Tibial nerve (tissue), 4 donors: ENCODE measurements at regions not wholly inside any gene's neighbourhood (a gene's known extent, or its start where the extent isn't known, plus 50 kb on each side); places are given as distances from the start of the nearest gene placed in this dataset.
"Not testable (repeated sequence)": the region's sequence is repeated elsewhere in the genome, so short reads cannot be mapped to it uniquely, and the experiment has no call there.

Experiments used
- DNase-seq, 2 donors: peaks; one replicate each; pipeline ENCODE4 v3.0.0-alpha.2; 2019; ENCODE audit warnings: low spot score in 2 of 2
- H3K27ac ChIP-seq, 4 donors: fragments of 200-600 bp; sonication (generic) in 3 of 4; one replicate each; pipeline ENCODE4 v1.5.1; 2017 to 2019; ENCODE audit warnings: mild to moderate bottlenecking in 1 of 4
- H3K27me3 ChIP-seq, 2 donors: fragments of 200-600 bp; sonication (generic) in 1 of 2; one replicate each; pipeline versions ENCODE4 v1.5.1 to v1.6.0; 2017 to 2019
- H3K36me3 ChIP-seq, 3 donors: fragments of 200-600 bp; sonication (generic); one replicate each; pipeline ENCODE4 v1.5.1; 2018 to 2019
- H3K4me1 ChIP-seq, 4 donors: fragments of 200-600 bp; sonication (generic) in 3 of 4; one replicate each; pipeline ENCODE4 v1.5.1; 2017 to 2019
- H3K4me3 ChIP-seq, 4 donors: fragments of 200-600 bp; sonication (generic) in 3 of 4; one replicate each; pipeline ENCODE4 v1.5.1; 2017 to 2019; ENCODE audit warnings: mild to moderate bottlenecking in 1 of 4, moderate library complexity in 1 of 4
- H3K9me3 ChIP-seq, 4 donors: fragments of 200-600 bp; sonication (generic) in 3 of 4; one replicate each; pipeline ENCODE4 v1.5.1; 2017 to 2019
- CTCF ChIP-seq, 5 experiments: fragments of 200-600 bp in 3 of 5; fragments of 450-650 bp in 2 of 5; sonication (generic) in 3 of 5; IDR thresholded peaks; one replicate each; pipeline ENCODE4 v1.5.1; 2016 to 2019; ENCODE audit warnings: antibody characterized with exemption in 5 of 5, mild to moderate bottlenecking in 3 of 5, moderate library complexity in 2 of 5
- EP300 ChIP-seq, 2 donors: sonication (generic); formaldehyde crosslinking; IDR thresholded peaks; one replicate each; pipeline ENCODE4 v1.6.1; 2017; ENCODE audit warnings: antibody characterized with exemption in 2 of 2, mild to moderate bottlenecking in 1 of 2
- POLR2A ChIP-seq, 2 donors: fragments of 450-650 bp; IDR thresholded peaks; one replicate each; pipeline ENCODE4 v1.6.1; 2017; ENCODE audit warnings: antibody characterized with exemption in 2 of 2, mild to moderate bottlenecking in 2 of 2, moderate library complexity in 2 of 2
- WGBS, 2 donors: methylation state at CpG; one replicate each; pipeline ENCODE4 v1.1.5; 2018; 5-methylcytosine and 5-hydroxymethylcytosine counted together

- Histone ChIP-seq H3K27me3 (peaks cover 0 to 30% of the 10 kb centered on the region in 2 donors), H3K9me3 (no peaks in the 10 kb centered on the region), H3K36me3 (no peaks in the 10 kb centered on the region), H3K27ac (no peak overlapping the region), H3K4me3 (no peak overlapping the region), H3K4me1 (no peaks in the 10 kb centered on the region)
- WGBS, 2 donors, result 59 to 72% methylated on average over 2 of the region's 2 CpGs
- DNase-seq, result no peak
- TF ChIP-seq CTCF (IDR thresholded peaks at IDR 0.05) (no peak), POLR2A (IDR thresholded peaks at IDR 0.05) (no peak), EP300 (IDR thresholded peaks at IDR 0.05) (no peak)
Observed at GRCh38 chr6:27782748-27783147, 129.4 kb downstream of the OR2B2 start.

GRCh38 chr6:27778625-27779417 is 133.4 kb downstream of the OR2B2 start:
- no peak for DNase-seq
- Histone ChIP-seq H3K27ac (no peak overlapping the region), H3K9me3 (no peaks in the 10 kb centered on the region), H3K4me3 (no peak overlapping the region), H3K4me1 (no peaks in the 10 kb centered on the region), H3K27me3 (peaks cover 0 to 48% of the 10 kb centered on the region in 2 donors), H3K36me3 (no peaks in the 10 kb centered on the region)
- 86 to 87% methylated on average over 7 of the region's 7 CpGs for WGBS, 2 donors
- TF ChIP-seq EP300 (IDR thresholded peaks at IDR 0.05), result no peak

GRCh38 chr6:27777614-27778355 is 134.4 kb downstream of the OR2B2 start:
- Histone ChIP-seq H3K36me3 (no peaks in the 10 kb centered on the region), H3K27ac (no peak overlapping the region)
- 74 to 77% methylated on average over 11 of the region's 11 CpGs for WGBS, 2 donors

GRCh38 chr6:27777126-27777525 is 135.1 kb downstream of the OR2B2 start:
- H3K4me3 ChIP-seq, result no peak overlapping the region
- DNase-seq, result no peak
- no peaks in the 10 kb centered on the region for H3K9me3 ChIP-seq
- no peak overlapping the region for H3K27ac ChIP-seq
- WGBS, 2 donors, result 77 to 81% methylated on average over 10 of the region's 10 CpGs
- no peaks in the 10 kb centered on the region for H3K36me3 ChIP-seq
- peaks cover 0 to 8% (median 1%) of the 10 kb centered on the region in 4 donors for H3K4me1 ChIP-seq
- peaks cover 0 to 40% of the 10 kb centered on the region in 2 donors for H3K27me3 ChIP-seq
- TF ChIP-seq POLR2A (IDR thresholded peaks at IDR 0.05), result no peak
- no peak for TF ChIP-seq EP300 (IDR thresholded peaks at IDR 0.05)
- no peak for TF ChIP-seq CTCF (IDR thresholded peaks at IDR 0.05)

More at GRCh38 chr6:27777614-27778355, 134.4 kb downstream of the OR2B2 start:
- peaks cover 0 to 41% of the 10 kb centered on the region in 2 donors for H3K27me3 ChIP-seq
- H3K9me3 ChIP-seq, result no peaks in the 10 kb centered on the region
- TF ChIP-seq EP300 (IDR thresholded peaks at IDR 0.05) (no peak), POLR2A (IDR thresholded peaks at IDR 0.05) (no peak)
- DNase-seq, result no peak
- no peak overlapping the region for H3K4me3 ChIP-seq
- peaks cover 0 to 2% (median under 1%) of the 10 kb centered on the region in 4 donors for H3K4me1 ChIP-seq

GRCh38 chr6:27776504-27776903 is 135.7 kb downstream of the OR2B2 start:
- TF ChIP-seq EP300 (IDR thresholded peaks at IDR 0.05), result no peak
- TF ChIP-seq POLR2A (IDR thresholded peaks at IDR 0.05), result no peak
- no peak for TF ChIP-seq CTCF (IDR thresholded peaks at IDR 0.05)
- Histone ChIP-seq H3K27me3 (peaks cover 0 to 39% of the 10 kb centered on the region in 2 donors), H3K27ac (no peak overlapping the region), H3K9me3 (no peaks in the 10 kb centered on the region), H3K4me3 (no peak overlapping the region), H3K4me1 (peaks cover 0 to 12% (median 1%) of the 10 kb centered on the region in 4 donors), H3K36me3 (no peaks in the 10 kb centered on the region)
- 96 to 100% methylated on average over 3 of the region's 4 CpGs for WGBS, 2 donors
- DNase-seq, result no peak

GRCh38 chr6:27775796-27776184 is 136.4 kb downstream of the OR2B2 start:
- Histone ChIP-seq H3K27ac (no peak overlapping the region), H3K36me3 (no peaks in the 10 kb centered on the region), H3K4me1 (peaks cover 0 to 12% (median 1%) of the 10 kb centered on the region in 4 donors), H3K27me3 (peaks cover 0 to 40% of the 10 kb centered on the region in 2 donors), H3K9me3 (no peaks in the 10 kb centered on the region), H3K4me3 (no peak overlapping the region)
- no peak for TF ChIP-seq CTCF (IDR thresholded peaks at IDR 0.05)
- no peak for TF ChIP-seq POLR2A (IDR thresholded peaks at IDR 0.05)
- TF ChIP-seq EP300 (IDR thresholded peaks at IDR 0.05), result no peak
- 87 to 88% methylated on average over 9 of the region's 9 CpGs for WGBS, 2 donors
- DNase-seq, result no peak

- not testable (repeated sequence) for DNase-seq, H3K4me3 ChIP-seq, H3K27ac ChIP-seq, H3K36me3 ChIP-seq, H3K9me3 ChIP-seq
- 63 to 76% methylated on average over 5 of the region's 5 CpGs for WGBS, 2 donors
- peaks cover 0 to 12% (median 1%) of the 10 kb centered on the region in 4 donors for H3K4me1 ChIP-seq
- peaks cover 0 to 45% of the 10 kb centered on the region in 2 donors for H3K27me3 ChIP-seq
Observed at GRCh38 chr6:27775138-27775795, 136.9 kb downstream of the OR2B2 start.

GRCh38 chr6:27774264-27774600 is 138.0 kb downstream of the OR2B2 start:
- Histone ChIP-seq H3K4me1 (peaks cover 0 to 12% (median 1%) of the 10 kb centered on the region in 4 donors), H3K27me3 (peaks cover 0 to 50% of the 10 kb centered on the region in 2 donors)
- not testable (repeated sequence) for H3K36me3 ChIP-seq, H3K4me3 ChIP-seq, H3K27ac ChIP-seq, H3K9me3 ChIP-seq, DNase-seq
- WGBS, 2 donors, result 87 to 90% methylated on average over 8 of the region's 8 CpGs
